Upper lobe of right lung (tissue), 1 donor: ENCODE measurements at regions not wholly inside any gene's neighbourhood (a gene's known extent, or its start where the extent isn't known, plus 50 kb on each side); places are given as distances from the start of the nearest gene placed in this dataset.

Source experiments
- ATAC-seq: fragments of 200-7000 bp; cut with Tn5 transposase; one replicate; pipeline ENCODE4 v1.9.1; 2020; ENCODE audit warnings: mild to moderate bottlenecking, moderate library complexity
- DNase-seq: peaks from one replicate; pipeline ENCODE4 v3.0.0-alpha.2; 2020
- H3K27ac ChIP-seq: fragments of 200-600 bp; one replicate; pipeline ENCODE4 v1.8.0; 2022
- H3K27me3 ChIP-seq: fragments of 200-600 bp; one replicate; pipeline ENCODE4 v1.8.0; 2022; ENCODE audit warnings: mild to moderate bottlenecking
- H3K36me3 ChIP-seq: fragments of 200-600 bp; one replicate; pipeline ENCODE4 v1.8.0; 2022
- H3K4me1 ChIP-seq: fragments of 200-600 bp; one replicate; pipeline ENCODE4 v1.8.0; 2022
- H3K4me3 ChIP-seq: fragments of 200-600 bp; one replicate; pipeline ENCODE4 v1.8.0; 2022; ENCODE audit warnings: mild to moderate bottlenecking
- H3K9me3 ChIP-seq: fragments of 200-600 bp; one replicate; pipeline ENCODE4 v1.8.0; 2022
- CTCF ChIP-seq: fragments of 200-600 bp; IDR thresholded peaks from one replicate; pipeline ENCODE4 v1.8.0; 2022; ENCODE audit warnings: antibody characterized with exemption
- intact Hi-C: fragments of 100-400 bp; cut with DNase I; formaldehyde crosslinking; loops from one replicate; pipeline ENCODE4 v1.11.0; 2022
- donor health status: DM: no; HTN: yes; CAD: no; lungs with severe emphysema.

DNA sequence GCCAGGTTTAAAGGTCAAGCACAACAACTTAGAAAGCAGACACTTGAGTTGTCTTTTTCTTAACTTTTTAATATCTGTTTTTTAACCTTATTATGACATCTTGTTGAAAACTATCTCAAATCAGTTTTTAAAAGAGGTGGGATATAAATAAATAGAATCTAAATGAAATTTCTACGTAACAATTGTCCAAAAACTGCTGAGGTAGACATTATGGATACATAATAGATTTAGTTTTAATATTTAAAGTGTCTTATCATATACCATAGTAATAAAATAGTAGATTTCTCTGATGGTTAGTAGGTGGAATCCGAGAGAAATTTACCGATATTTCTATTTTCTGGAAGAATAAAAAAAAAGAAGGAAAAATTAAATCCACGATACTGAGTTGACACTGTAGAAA, 113.9 kb upstream of the MMS22L start:
- intact Hi-C loops: no loop called here
- Histone ChIP-seq H3K4me1 (no peaks in the 10 kb centered on the region), H3K27ac (no peak overlapping the region), H3K36me3 (no peaks in the 10 kb centered on the region), H3K9me3 (no peaks in the 10 kb centered on the region), H3K27me3 (no peaks in the 10 kb centered on the region), H3K4me3 (no peak overlapping the region)
- no peak for TF ChIP-seq CTCF
- ATAC-seq (no peak), DNase-seq (no peak)

DNA sequence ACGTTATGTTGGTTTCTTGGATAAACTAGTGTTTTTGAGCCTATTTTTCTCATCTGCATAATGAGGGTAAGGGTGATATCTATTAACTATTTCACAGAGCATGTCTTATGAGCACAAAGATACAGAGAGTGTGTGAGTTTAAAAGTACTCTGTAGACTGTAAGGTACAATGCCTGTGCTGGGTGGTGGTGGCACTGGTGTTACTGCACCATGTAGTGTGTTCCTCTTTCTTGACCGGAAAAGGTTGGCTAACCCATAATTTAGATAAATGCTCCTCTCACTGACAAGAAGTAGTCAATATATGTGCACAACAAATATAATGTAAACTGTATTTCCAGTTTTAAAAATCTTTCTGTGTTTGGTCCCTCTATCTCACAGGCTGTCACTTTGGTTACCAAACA, 116.2 kb upstream of the MMS22L start:
- Histone ChIP-seq H3K27ac (no peak overlapping the region), H3K27me3 (no peaks in the 10 kb centered on the region), H3K4me3 (no peak overlapping the region), H3K4me1 (no peaks in the 10 kb centered on the region), H3K9me3 (no peaks in the 10 kb centered on the region), H3K36me3 (no peaks in the 10 kb centered on the region)
- intact Hi-C loops: no loop called here
- no peak for TF ChIP-seq CTCF
- DNase-seq: no peak
- no peak for ATAC-seq

- Histone ChIP-seq H3K36me3 (no peaks in the 10 kb centered on the region), H3K27ac (no peak overlapping the region), H3K9me3 (no peaks in the 10 kb centered on the region), H3K27me3 (no peaks in the 10 kb centered on the region), H3K4me3 (no peak overlapping the region), H3K4me1 (no peaks in the 10 kb centered on the region)
- intact Hi-C loops: no loop called here
- TF ChIP-seq CTCF: no peak
- DNase-seq (no peak), ATAC-seq (no peak)
Measured at GRCh38 chr6:97401533-97401932, 118.5 kb upstream of the MMS22L start.

- intact Hi-C loops: no loop called here
- no peaks in the 10 kb centered on the region for H3K4me1 ChIP-seq
- TF ChIP-seq CTCF: no peak
- ATAC-seq (no peak), DNase-seq (no peak)
- H3K27me3 ChIP-seq: no peaks in the 10 kb centered on the region
- H3K36me3 ChIP-seq: no peaks in the 10 kb centered on the region
- no peak overlapping the region for H3K4me3 ChIP-seq
- H3K27ac ChIP-seq: no peak overlapping the region
- H3K9me3 ChIP-seq: no peaks in the 10 kb centered on the region
Measured at GRCh38 chr6:97405818-97406409, 122.9 kb upstream of the MMS22L start.

DNA sequence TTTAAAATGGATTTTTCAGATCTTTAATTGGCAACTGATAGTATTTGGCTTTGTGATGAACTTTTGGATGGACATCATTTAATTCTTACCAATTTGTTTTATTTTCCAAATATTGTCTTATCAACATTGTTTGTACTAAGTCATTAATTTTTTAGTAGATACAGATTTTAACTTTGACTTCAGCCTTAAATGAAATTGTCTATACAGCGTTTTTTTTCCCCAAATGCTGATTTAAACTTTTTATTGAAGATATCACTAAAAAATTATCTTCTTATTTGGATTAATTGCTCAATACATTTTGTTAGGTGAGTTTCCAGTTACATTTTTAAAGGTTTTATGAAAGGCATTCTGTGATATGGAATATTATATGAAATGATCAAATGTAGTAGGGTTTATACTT, 123.6 kb upstream of the MMS22L start:
- no peak for ATAC-seq
- no peak for TF ChIP-seq CTCF
- H3K27ac ChIP-seq: no peak overlapping the region

GRCh38 chr6:97411610-97412009, 128.6 kb upstream of the MMS22L start:
- no peak for ATAC-seq
- Histone ChIP-seq H3K27ac (no peak overlapping the region), H3K27me3 (no peaks in the 10 kb centered on the region), H3K4me3 (no peak overlapping the region), H3K36me3 (no peaks in the 10 kb centered on the region), H3K9me3 (no peaks in the 10 kb centered on the region), H3K4me1 (no peaks in the 10 kb centered on the region)
- TF ChIP-seq CTCF: no peak
- DNase-seq: no peak
- intact Hi-C loops: no loop called here

More for the DNA sequence above, 123.6 kb upstream of the MMS22L start:
- H3K4me1 ChIP-seq: no peaks in the 10 kb centered on the region
- H3K4me3 ChIP-seq: no peak overlapping the region
- intact Hi-C loops: no loop called here
- H3K27me3 ChIP-seq: no peaks in the 10 kb centered on the region
- DNase-seq: no peak
- H3K9me3 ChIP-seq: no peaks in the 10 kb centered on the region
- H3K36me3 ChIP-seq: no peaks in the 10 kb centered on the region
